Raji (cell line): ENCODE measurements at regions not wholly inside any gene's neighbourhood (a gene's known extent, or its start where the extent isn't known, plus 50 kb on each side); places are given as distances from the start of the nearest gene placed in this dataset.

Experiments used
- POLR2A ChIP-seq: IDR thresholded peaks from 2 replicates; pipeline ENCODE4 v1.6.1; 2011; ENCODE audit warnings: low read depth, low read length, control low read depth; ENCODE audit not compliant: insufficient read depth

DNA sequence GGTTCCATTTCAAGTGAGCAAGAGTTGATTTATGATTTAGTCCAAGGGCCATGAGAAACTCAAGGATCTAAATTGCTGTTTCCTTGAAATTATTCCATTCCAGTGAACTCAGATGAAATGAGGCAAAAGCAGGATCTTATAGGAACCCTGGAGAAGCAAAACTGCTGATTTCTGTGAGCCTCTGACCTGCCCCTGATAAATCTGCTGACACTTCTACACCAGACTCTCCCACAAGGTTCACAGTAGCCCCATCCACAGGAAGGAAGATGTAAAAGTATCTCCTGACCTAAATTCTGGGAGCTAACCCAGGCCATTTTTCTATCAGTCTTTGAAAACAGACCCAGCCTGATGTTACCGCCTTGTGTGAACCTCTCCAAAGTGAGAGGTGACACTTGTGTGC is 987.6 kb upstream of the AUTS2 start:
- no peak for TF ChIP-seq POLR2A

DNA sequence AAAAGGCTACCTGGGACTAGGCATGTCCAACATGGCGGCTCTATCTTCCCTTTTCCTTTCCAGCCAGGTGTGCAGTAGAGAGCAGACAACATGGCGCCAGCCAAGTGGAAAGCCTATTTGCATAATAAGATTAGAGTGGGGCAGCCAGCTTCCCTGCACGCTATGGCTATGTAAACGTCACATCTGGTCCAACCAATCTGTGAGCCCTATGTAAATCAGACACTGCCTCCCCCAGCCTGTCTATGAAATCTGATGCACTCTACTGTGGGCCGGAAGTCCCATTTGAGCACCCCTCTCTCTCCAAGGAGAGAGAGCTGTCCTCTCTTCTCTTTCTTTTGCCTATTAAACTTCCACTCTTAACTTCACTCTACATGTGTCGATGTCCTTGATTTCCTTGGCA is 984.9 kb upstream of the AUTS2 start:
- TF ChIP-seq POLR2A: no peak

DNA sequence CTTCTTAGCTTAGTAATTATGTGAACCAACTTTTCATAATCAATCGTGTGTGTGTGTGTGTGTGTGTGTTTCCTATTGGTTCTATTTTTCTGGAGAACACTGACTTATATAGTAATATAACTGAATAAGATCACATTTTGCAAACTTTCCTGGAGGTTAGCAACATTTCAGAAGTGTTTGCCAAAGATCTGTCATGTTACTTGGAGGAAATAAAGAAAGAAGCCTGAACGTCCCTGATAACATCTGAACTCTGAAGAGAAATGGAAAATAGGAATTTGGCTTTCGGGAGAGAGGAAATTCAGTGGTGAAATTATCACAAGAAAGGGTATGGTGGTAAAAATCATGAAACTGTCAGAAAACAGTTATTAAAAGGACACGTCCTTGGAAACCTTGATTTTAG is 984.4 kb upstream of the AUTS2 start:
- TF ChIP-seq POLR2A: no peak

DNA sequence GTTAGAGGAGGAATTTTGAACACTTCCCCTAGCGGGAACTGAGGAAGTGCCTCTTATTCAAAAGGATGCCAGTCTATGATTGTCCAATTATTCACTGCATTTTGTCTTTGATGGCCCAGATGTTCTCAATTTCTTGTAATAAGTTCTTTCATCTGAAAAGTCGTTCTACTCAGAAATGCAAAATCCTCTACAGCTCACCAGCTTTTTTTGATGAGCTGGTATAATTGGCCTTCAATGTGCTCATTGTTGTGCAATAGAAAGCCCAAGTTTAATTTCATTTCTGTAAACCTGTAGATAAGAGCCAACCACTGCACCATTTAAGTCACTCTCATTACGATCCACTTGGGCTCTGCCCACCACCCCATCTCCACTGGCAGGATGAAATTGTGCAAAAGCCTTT is 978.7 kb upstream of the AUTS2 start:
- no peak for TF ChIP-seq POLR2A

DNA sequence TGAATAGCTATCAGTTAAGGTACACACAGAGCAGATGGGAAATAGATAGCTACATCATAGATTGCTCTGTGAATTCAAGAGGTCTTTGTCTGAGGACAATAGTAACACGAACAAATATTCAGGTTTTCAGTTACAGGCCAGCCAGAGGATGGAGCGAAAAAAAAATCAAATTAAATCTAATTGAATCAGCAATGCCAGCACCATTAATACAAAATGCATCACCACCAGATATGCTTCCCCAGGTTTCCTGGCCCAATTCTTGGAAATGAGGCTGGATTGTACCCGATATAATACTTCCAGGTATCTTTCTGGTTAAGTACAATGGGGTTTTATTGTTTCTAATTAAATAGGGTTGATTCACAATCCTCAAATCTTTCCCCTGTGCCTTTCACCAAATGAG is 975.8 kb upstream of the AUTS2 start:
- TF ChIP-seq POLR2A: no peak

DNA sequence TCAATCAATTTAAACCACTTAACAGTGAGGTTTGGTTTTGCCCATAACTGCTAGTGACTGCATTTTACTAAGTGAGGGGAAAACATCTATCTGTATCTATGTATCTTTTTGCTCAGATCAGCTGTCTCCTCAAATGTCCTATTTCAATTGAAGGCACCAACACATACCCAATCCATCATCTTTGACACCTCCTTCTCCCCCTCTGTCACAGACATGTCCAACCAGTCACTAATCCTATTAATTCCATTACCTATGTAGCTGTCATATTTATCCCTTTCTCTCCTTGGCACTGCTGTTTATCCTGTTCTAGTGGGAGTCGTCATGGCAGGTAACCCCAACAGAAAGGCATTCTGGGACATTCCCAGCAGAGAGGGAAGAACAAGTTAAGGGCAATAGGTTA is 975.2 kb upstream of the AUTS2 start:
- no peak for TF ChIP-seq POLR2A

DNA sequence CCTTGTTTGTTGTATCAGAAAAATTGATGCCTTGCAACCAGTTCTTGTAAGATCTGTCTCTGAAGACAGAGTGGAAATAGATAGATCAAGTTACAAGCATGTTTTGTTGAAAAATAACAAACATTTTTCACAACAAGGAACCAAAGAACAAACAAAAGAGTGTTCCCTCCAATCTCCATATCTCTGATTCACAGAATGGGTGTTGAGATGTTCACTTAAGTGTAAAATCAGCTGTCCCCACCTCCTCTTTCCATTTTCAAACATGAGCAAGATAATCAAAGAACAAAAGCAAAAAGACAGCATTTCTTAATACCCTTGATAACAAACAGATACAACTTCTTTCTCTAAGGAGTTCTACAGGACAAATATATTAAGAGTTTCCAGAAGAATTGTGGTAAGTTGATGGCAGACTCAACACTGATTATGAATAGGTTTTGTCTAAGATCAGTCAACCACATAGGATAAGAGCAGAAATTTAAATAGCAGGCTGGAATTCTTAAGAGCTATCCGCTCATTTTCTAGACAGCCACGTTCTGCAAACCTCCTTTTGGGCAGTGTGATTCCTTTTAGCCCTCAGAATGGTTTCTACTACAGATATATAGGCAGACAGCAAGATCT is 970.9 kb upstream of the AUTS2 start:
- no peak for TF ChIP-seq POLR2A

DNA sequence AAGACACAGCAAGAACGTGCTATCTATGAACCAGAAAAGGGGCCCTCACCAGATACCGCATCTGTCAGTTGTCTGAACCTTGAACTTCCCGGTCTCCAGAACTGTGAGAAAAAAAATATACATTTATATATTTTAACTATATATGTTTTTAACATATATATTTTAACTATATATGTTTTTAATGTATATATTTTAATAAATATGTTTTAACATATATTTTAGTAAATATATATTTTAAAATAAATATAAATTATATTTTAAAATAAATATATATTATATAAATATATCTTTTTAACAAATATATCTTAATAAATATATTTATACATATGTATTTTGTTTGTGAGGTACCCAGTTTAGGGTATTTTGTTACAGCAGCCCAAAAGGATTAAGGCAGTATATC is 958.2 kb upstream of the AUTS2 start:
- TF ChIP-seq POLR2A: no peak

DNA sequence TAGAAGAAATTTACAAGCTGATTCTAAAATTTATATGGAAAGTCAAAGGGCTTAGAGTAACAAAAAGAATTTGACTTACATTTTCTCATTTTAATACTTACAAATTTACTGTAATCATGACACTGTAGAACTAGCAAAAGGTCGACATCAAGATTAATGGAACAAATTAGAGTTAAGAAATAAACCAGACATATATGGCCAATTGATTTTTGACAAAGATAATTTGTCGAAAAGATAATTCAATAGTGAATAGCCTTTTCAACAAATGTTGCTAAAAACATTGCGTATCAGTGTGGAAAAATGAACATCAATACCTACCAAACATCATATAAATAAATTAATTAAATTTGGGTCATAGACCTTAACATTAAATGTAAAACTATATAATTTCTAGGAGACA is 955.5 kb upstream of the AUTS2 start:
- no peak for TF ChIP-seq POLR2A

DNA sequence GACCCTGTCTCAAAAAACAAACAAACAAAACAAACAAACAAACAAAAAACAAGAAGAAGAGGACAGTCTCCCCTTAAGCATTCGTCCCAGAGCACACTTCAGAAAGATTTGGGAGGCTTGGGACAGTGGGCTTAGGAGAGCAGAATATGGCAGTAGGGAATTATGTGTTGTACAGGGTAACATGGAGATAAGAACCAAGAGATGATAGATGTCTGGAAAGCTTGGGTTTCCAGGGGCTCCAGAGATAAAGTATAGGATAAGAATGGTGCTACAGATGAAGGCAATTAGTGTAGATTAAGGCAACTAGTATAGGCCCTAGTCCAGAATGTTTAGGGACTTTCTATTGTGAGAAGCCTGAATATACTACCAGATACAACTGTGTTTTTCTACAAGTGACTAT is 934.9 kb upstream of the AUTS2 start:
- no peak for TF ChIP-seq POLR2A

DNA sequence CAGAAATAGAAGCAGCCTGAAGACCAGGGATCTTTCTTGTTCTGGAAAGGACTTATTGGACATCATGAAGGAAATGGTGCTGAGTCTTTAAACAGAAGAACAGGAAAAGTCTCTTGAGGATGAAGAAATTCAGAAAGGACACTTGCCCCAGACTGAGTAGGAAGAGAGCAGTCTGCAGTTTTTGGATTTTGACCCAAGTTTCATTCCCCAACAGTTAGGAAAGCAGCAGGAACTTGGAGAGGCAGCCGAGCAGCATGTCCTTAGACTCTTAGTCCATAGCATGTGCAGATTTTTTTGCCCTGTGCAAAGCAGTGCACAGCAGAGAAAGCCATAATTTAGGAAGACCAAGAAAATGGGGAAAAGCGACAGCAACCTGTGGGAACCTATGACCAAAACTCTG is 927.2 kb upstream of the AUTS2 start:
- TF ChIP-seq POLR2A: no peak

DNA sequence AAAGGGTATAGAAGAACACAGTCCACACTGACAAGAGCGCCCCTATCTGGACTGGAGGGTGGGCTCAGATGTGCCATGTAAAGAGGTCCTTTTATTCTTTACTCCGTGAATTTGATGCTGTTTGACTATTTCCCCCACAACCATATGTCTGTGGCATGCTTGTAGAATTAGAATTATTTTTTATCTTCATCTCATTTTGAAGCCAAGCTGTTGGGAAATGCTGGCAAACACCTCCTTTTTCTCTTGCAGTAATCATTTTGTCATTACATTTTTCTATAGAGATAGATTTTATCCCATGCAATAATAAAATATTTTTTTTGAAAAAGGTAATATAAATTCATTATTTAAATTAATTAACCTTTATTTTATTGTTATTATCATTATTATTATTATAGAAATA is 926.6 kb upstream of the AUTS2 start:
- TF ChIP-seq POLR2A: no peak

DNA sequence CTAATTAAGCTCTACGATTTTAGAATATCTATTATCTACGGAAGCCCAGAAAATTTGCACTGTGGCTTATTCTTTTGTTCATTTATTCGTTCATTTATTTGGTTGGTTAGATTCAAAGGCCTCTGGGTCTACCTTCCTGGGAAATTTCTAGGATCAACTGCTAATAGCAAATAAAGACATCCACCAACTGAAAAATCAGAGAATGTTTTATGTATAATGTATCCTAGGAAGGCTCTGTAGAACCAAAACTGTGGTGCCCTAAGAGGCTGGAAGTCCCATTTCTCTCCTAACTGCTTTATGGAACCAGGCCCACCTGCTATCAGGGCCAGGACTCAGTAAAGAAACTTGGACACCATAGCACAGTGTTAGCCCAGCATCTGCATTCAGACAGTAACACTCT is 923.4 kb upstream of the AUTS2 start:
- TF ChIP-seq POLR2A: no peak

DNA sequence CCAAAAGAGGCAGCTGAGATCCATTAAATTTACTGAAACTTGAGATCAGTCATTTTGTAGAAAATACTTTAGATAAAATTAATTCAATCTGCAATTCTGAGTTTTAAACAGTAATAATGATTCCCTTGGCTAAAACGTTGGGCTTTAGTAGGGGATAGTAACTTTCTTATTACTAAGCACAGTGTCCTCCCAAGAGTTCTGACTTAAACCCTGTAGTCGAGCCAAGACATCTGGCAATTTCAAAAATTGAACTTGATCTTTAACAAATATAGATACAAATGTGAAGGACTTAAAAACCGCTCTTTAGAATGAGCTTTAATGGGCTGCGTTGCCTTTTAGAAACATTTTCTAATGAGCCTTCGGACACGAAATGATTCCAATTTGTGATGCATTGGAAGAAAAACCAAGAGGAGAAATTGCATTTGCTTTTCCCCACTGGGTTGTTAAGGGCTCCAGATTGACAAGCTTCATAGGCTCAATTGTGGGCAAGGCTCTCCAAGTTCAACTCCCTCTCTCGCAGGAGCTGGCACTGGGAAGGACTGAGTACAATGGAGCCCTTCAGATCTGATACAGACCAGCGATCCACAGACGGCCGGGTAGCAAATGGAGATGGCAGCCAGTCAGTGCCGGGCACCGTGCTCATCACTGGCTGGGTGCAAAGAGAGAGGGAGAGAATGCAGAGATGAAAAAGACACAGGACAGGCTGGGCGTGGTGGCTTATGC is 921.3 kb upstream of the AUTS2 start:
- no peak for TF ChIP-seq POLR2A

DNA sequence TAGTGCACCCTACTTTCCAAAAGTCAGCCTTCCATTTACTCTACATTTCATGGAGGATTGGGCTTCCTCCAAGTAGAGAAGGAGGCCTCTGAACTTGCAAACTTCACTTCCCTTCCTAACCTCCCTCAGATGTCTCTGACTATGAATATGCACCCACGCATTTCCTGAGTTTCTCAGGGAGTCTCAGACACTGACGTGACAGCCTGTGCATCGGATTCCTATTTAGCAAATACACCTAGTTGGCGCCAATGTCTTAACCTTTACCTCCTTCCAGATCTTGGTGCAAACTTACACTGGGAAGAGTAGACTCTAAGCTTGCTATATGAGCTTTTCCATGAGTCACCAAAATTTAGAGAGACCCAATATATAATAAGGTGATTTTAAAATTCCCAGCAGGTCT is 920.1 kb upstream of the AUTS2 start:
- TF ChIP-seq POLR2A: no peak

DNA sequence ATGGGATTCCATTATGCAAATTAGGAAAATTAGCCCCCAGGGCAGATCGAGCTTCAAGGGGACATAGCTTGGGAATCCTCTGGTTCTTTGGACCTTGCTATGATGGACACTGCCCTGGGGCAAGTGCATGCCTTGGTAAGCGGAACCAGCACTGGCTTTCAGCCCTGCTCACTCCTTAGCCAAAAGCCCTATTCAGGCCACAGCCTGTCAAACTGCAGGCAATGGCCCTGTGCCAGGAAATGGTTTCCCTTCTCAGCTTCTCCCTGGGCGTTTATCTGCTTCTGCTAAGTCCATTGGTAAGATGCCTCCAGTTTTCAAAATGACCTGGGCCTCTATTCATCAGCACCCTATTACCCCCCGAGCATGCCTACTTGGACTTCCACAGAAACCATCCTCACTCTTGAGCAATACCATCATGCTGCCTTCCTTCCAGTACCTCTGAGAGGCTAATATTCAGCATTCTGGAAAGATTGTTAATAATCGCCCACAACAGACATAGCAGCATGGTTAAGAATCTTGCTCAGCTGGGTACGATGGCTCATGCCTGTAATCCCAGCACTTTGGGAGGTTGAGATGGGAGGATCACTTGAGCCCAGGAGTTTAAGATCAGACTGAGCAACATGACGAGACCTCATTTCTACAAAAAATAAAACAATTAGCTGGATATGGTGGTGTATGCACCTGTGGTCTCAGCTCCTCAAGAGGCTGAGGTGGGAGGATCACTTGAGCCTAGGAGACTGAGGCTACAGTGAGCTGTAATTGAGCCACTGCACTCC is 918.6 kb upstream of the AUTS2 start:
- no peak for TF ChIP-seq POLR2A

DNA sequence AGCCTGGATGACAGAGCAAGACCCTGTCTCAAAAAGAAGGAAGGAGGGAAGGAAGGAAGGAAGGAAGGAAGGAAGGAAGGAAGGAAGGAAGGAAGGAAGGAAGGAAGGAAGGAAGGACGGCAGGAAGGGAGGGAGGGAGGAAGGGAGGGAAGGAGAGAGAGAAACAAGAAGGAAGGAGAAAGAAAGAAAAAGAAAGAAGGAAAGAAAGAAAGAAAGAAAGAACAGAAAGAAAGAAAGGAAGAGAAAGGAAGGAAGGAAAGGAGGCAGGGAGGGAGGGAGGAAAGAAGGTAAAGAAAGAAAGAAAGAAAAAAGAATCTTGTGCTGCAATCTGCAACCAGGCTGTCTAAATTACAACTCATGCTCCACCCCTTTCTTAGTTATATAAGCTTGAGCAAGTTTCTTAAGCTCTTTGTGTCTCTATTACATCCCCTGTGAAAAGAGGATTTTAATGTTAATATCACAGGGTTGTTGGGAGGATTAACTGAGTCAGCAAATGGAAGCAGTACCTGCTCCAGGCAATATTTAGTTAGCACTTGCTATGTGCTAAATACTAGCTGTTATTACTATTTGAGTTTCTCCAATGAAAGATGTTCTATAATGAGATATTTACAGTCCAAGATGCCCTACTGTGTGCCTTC is 917.9 kb upstream of the AUTS2 start:
- TF ChIP-seq POLR2A: no peak

DNA sequence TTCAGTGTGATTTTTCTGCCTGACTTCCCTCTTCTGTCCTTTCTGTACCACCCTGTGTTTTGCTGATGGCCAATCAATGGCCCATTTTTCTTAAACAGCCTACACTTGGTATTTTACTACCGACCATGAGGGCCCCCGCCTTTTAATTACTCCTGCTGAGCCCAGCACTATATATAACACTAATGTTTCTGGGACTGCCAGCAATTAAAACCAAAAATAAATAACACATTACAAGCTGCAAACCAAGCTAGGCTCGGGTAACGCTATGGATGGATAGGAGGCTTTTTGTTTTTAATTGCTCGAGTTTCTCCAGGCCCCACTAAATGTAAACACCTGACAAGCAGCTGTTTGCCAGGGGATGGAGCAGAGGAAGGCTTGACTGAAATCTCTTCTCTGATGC is 915.4 kb upstream of the AUTS2 start:
- TF ChIP-seq POLR2A: no peak
